B cell (primary cell): ENCODE measurements at regions not wholly inside any gene's neighbourhood (a gene's known extent, or its start where the extent isn't known, plus 50 kb on each side); places are given as distances from the start of the nearest gene placed in this dataset.

Source experiments
- ATAC-seq: fragments of 200-7000 bp; cut with Tn5 transposase; one replicate; pipeline ENCODE4 v1.10.0; 2021; ENCODE audit warnings: low read depth, mild to moderate bottlenecking, moderate number of reproducible peaks, moderate library complexity
- CTCF ChIA-PET: fragments of 350-600 bp; sonication (Branson Sonifier 250); formaldehyde crosslinking; loops from one replicate; lab custom pipeline; 2021; ENCODE audit warnings: antibody characterized with exemption, inconsistent platforms; lab: Charles Lee
- POLR2A ChIA-PET: fragments of 350-600 bp; sonication (Branson Sonifier 250); formaldehyde crosslinking; loops from one replicate; lab custom pipeline; 2021; ENCODE audit warnings: antibody characterized with exemption; lab: Charles Lee
- DNase-seq: peaks from one replicate; pipeline ENCODE4 v3.0.0; 2013
- H2AFZ ChIP-seq: 2 replicates; pipeline ENCODE4 v1.6.1; 2012; ENCODE audit warnings: mild to moderate bottlenecking, low read depth, low read length; ENCODE audit not compliant: insufficient read depth, poor library complexity, severe bottlenecking
- H3K27ac ChIP-seq, 2 donors: 1 replicate in 1 of 2; 2 replicates in 1 of 2; pipeline ENCODE4 v1.5.1; 2012 to 2013; ENCODE audit warnings: low read length in 2 of 2, mild to moderate bottlenecking in 2 of 2, moderate library complexity in 1 of 2
- H3K27me3 ChIP-seq, 4 experiments: fragments of 200-600 bp in 1 of 4; sonication (generic) in 1 of 4; replicated peaks in 1 of 4; 1 replicate in 2 of 4; 2 replicates in 2 of 4; pipeline versions ENCODE4 v1.6.1 to v1.7.0; 2013 to 2016; ENCODE audit warnings: low read length in 3 of 4, mild to moderate bottlenecking in 2 of 4, mixed read lengths in 1 of 4, moderate library complexity in 1 of 4; ENCODE audit not compliant: insufficient read depth in 4 of 4, control insufficient read depth in 3 of 4; ENCODE audit errors: control extremely low read depth in 1 of 4
- H3K36me3 ChIP-seq, 2 experiments: replicated peaks in 1 of 2; 1 replicate in 1 of 2; 2 replicates in 1 of 2; pipeline versions ENCODE4 v1.6.1 to v1.7.1; 2013; ENCODE audit warnings: low read length in 1 of 2; ENCODE audit not compliant: insufficient read depth in 2 of 2, control insufficient read depth in 1 of 2; ENCODE audit errors: control extremely low read depth in 1 of 2, extremely low read depth in 1 of 2
- H3K4me1 ChIP-seq, 2 donors: fragments of 200-600 bp in 1 of 2; sonication (generic) in 1 of 2; 1 replicate in 1 of 2; 2 replicates in 1 of 2; pipeline versions ENCODE4 v1.5.1 to v1.6.1; 2013 to 2017; ENCODE audit warnings: low read length in 2 of 2; ENCODE audit not compliant: control insufficient read depth in 2 of 2, insufficient read depth in 2 of 2
- H3K4me2 ChIP-seq: replicated peaks from 2 replicates; pipeline ENCODE3; 2012; ENCODE audit warnings: mild to moderate bottlenecking, low read depth, low read length; ENCODE audit not compliant: poor library complexity, severe bottlenecking
- H3K4me3 ChIP-seq, 5 experiments: fragments of 200-600 bp in 1 of 5; sonication (generic) in 1 of 5; 1 replicate in 3 of 5; 2 replicates in 2 of 5; pipeline versions ENCODE4 v1.5.1 to v1.7.0; 2011 to 2016; ENCODE audit warnings: low read length in 4 of 5, mild to moderate bottlenecking in 4 of 5, low read depth in 2 of 5, control low read depth in 1 of 5, moderate library complexity in 1 of 5; ENCODE audit not compliant: insufficient read depth in 1 of 5; ENCODE audit errors: control extremely low read depth in 1 of 5, extremely low read depth in 1 of 5
- H3K79me2 ChIP-seq: fragments of 200-600 bp; sonication (generic); one replicate; pipeline ENCODE4 v1.6.0; 2016; ENCODE audit warnings: low read length; ENCODE audit not compliant: control insufficient read depth, insufficient read depth
- H3K9ac ChIP-seq: fragments of 200-600 bp; sonication (generic); 2 replicates; pipeline ENCODE4 v1.6.1; 2017; ENCODE audit warnings: mild to moderate bottlenecking, low read length, moderate library complexity
- H3K9me3 ChIP-seq, 3 donors: one replicate each; pipeline versions ENCODE4 v1.6.1 to v1.7.1; 2013; ENCODE audit warnings: low read length in 2 of 3; ENCODE audit not compliant: control insufficient read depth in 2 of 3, insufficient read depth in 1 of 3; ENCODE audit errors: control extremely low read depth in 1 of 3
- H4K20me1 ChIP-seq: 2 replicates; pipeline ENCODE4 v1.6.0; 2012; ENCODE audit warnings: mild to moderate bottlenecking, low read length; ENCODE audit not compliant: insufficient read depth, control insufficient read depth, poor library complexity, severe bottlenecking
- H3K27ac Mint-ChIP-seq: one replicate; pipeline ENCODE4 v1.8.0; 2021; ENCODE audit warnings: mixed read lengths
- H3K27me3 Mint-ChIP-seq: one replicate; pipeline ENCODE4 v1.8.0; 2021; ENCODE audit warnings: mixed read lengths
- H3K4me1 Mint-ChIP-seq: one replicate; pipeline ENCODE4 v1.8.0; 2021; ENCODE audit warnings: mixed read lengths
- H3K4me3 Mint-ChIP-seq: one replicate; pipeline ENCODE4 v1.8.0; 2021; ENCODE audit warnings: mixed read lengths
- H3K9me3 Mint-ChIP-seq: one replicate; pipeline ENCODE4 v1.8.0; 2022; ENCODE audit warnings: mixed read lengths; ENCODE audit not compliant: insufficient read depth
- EZH2 ChIP-seq: IDR thresholded peaks from 2 replicates; pipeline ENCODE4 v1.6.1; 2012; ENCODE audit warnings: borderline replicate concordance, low read depth, mild to moderate bottlenecking, moderate library complexity, low read length; ENCODE audit not compliant: insufficient read depth, poor library complexity, severe bottlenecking
- WGBS: methylation state at CpG from one replicate; pipeline ENCODE4 v1.1.5; 2013; ENCODE audit warnings: missing lambda C conversion rate; ENCODE audit not compliant: insufficient coverage; 5-methylcytosine and 5-hydroxymethylcytosine counted together
- intact Hi-C: fragments of 100-400 bp; cut with micrococcal nuclease; formaldehyde crosslinking; loops from one replicate; pipeline ENCODE4 v1.10.0; 2022
- TF ChIP-seq, protein P1 (sequence below): fragments of 200-600 bp; IDR thresholded peaks from one replicate; pipeline ENCODE4 v1.8.0; 2022; ENCODE audit warnings: antibody characterized with exemption, mild to moderate bottlenecking

DNA sequence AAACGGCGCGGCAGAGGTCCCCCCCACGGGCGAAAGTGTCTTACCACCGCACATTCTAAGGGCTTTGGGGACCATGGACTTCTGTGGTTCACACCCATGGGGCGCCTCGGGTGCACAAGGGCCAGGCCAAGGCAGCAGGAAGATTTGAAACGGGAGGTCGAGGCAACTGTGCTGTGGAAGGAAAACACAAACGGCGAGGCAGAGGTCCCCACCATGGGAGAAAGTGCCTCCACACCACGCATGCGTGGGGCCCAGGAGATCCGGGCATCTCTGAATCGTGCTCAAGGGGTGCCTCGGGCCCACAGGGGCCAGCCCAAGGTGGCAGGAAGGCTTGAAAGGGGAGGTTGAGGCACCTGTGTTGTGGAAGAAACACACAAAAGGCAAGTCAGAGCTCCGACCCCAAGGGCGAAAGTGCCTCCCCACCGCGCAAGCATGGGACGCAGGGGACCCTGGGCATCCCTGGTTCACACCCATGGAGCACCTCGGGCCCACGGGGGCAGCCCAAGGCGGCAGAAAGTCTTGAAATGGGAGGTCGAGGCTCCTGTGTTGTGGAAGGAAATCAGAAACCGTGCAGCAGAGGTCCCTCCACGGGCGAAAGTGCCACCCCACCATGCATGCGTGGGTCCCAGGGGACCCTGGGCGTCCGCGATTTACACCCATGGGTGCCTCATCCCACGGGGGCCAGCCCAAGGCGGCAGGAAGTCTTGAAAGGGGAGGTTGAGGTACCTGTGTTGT lies 371.0 kb downstream of the ALG10 start:
- Histone ChIP-seq H3K27ac (no peak overlapping the region), H3K9ac (no peak overlapping the region), H3K4me2 (no peak overlapping the region), H3K27me3 (peaks cover 0 to 2% (median 0%) of the 10 kb centered on the region in 4 experiments), H4K20me1 (no peaks in the 10 kb centered on the region), H3K4me1 (no peaks in the 10 kb centered on the region), H3K9me3 (peaks cover 0 to 100% (median 1%) of the 10 kb centered on the region in 3 donors), H3K4me3 (no peak overlapping the region), H3K79me2 (no peaks in the 10 kb centered on the region), H3K36me3 (no peaks in the 10 kb centered on the region), H2AFZ (no peak overlapping the region)
- no peak overlapping the region for H3K4me3 Mint-ChIP-seq
- CTCF ChIA-PET: no interaction called here
- H3K27me3 Mint-ChIP-seq: no peaks in the 10 kb centered on the region
- POLR2A ChIA-PET: no interaction called here
- ATAC-seq (no peak), DNase-seq (no peak)
- 83% methylated on average over 30 of the region's 35 CpGs for WGBS
- H3K4me1 Mint-ChIP-seq: no peaks in the 10 kb centered on the region
- H3K27ac Mint-ChIP-seq: no peak overlapping the region
- no peaks in the 10 kb centered on the region for H3K9me3 Mint-ChIP-seq
- intact Hi-C loops: no loop called here
- no peak for TF ChIP-seq EZH2
- TF ChIP-seq, protein P1, sequence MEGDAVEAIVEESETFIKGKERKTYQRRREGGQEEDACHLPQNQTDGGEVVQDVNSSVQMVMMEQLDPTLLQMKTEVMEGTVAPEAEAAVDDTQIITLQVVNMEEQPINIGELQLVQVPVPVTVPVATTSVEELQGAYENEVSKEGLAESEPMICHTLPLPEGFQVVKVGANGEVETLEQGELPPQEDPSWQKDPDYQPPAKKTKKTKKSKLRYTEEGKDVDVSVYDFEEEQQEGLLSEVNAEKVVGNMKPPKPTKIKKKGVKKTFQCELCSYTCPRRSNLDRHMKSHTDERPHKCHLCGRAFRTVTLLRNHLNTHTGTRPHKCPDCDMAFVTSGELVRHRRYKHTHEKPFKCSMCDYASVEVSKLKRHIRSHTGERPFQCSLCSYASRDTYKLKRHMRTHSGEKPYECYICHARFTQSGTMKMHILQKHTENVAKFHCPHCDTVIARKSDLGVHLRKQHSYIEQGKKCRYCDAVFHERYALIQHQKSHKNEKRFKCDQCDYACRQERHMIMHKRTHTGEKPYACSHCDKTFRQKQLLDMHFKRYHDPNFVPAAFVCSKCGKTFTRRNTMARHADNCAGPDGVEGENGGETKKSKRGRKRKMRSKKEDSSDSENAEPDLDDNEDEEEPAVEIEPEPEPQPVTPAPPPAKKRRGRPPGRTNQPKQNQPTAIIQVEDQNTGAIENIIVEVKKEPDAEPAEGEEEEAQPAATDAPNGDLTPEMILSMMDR: no peak

DNA sequence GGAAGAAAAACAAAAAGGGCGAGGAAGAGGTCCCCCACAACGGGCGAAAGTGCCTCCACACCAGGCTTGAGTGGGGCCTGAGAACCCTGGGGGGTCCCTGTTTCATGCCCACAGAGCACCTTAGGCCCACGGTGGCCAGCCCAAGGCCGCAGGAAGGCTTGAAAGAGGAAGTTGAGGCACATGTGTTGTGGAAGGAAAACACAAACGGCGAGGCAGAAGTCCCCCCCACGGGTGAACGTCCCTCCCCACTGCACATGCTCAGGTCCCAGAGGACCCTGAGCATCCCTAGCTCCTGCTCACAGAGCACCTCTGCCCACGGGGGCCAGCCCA lies 371.5 kb downstream of the ALG10 start:
- no peaks in the 10 kb centered on the region for H3K27me3 Mint-ChIP-seq
- 56% methylated on average over 6 of the region's 10 CpGs for WGBS
- Histone ChIP-seq H3K9ac (no peak overlapping the region), H2AFZ (no peak overlapping the region), H3K4me3 (no peak overlapping the region), H3K36me3 (no peaks in the 10 kb centered on the region), H3K4me2 (no peak overlapping the region), H3K9me3 (peaks cover 0 to 100% (median 1%) of the 10 kb centered on the region in 3 donors), H3K27me3 (peaks cover 0 to 2% (median 0%) of the 10 kb centered on the region in 4 experiments), H3K27ac (no peak overlapping the region), H4K20me1 (no peaks in the 10 kb centered on the region), H3K79me2 (no peaks in the 10 kb centered on the region), H3K4me1 (no peaks in the 10 kb centered on the region)
- intact Hi-C loops: no loop called here
- H3K9me3 Mint-ChIP-seq: no peaks in the 10 kb centered on the region
- TF ChIP-seq, protein P1: no peak
- TF ChIP-seq EZH2: no peak
- H3K4me3 Mint-ChIP-seq: no peak overlapping the region
- ChIA-PET POLR2A (no interaction called here), CTCF (no interaction called here)
- no peak overlapping the region for H3K27ac Mint-ChIP-seq
- ATAC-seq (no peak), DNase-seq (no peak)
- H3K4me1 Mint-ChIP-seq: no peaks in the 10 kb centered on the region
